Spinal cord (tissue), 9 donors: ENCODE measurements at regions not wholly inside any gene's neighbourhood (a gene's known extent, or its start where the extent isn't known, plus 50 kb on each side); places are given as distances from the start of the nearest gene placed in this dataset.
A peak's percentile ranks its signal among the peaks of the same experiment; 100 is the strongest.
"Not testable (repeated sequence)": the region's sequence is repeated elsewhere in the genome, so short reads cannot be mapped to it uniquely, and the experiment has no call there.

Experiments
- DNase-seq, 6 donors: peaks; one replicate each; pipeline versions ENCODE4 v3.0.0 to v3.0.0-alpha.2; 2013 to 2015; ENCODE audit warnings: low spot score in 6 of 6, low read depth in 4 of 6
- H3K27ac ChIP-seq: one replicate; pipeline ENCODE4 v1.5.1; 2013; ENCODE audit warnings: low read depth, low read length, control low read depth
- H3K27me3 ChIP-seq: one replicate; pipeline ENCODE4 v1.6.1; 2013; ENCODE audit warnings: low read length; ENCODE audit not compliant: control insufficient read depth, insufficient read depth
- H3K36me3 ChIP-seq: one replicate; pipeline ENCODE4 v1.6.1; 2013; ENCODE audit warnings: low read length; ENCODE audit not compliant: control insufficient read depth, insufficient read depth
- H3K4me1 ChIP-seq: one replicate; pipeline ENCODE4 v1.6.1; 2013; ENCODE audit warnings: low read length; ENCODE audit not compliant: control insufficient read depth, insufficient read depth
- H3K4me3 ChIP-seq: one replicate; pipeline ENCODE4 v1.5.1; 2013; ENCODE audit warnings: low read depth, low read length, control low read depth
- H3K9me3 ChIP-seq: one replicate; pipeline ENCODE4 v1.6.1; 2013; ENCODE audit warnings: low read length; ENCODE audit not compliant: control insufficient read depth, insufficient read depth
- WGBS: methylation state at CpG from one replicate; pipeline ENCODE4 v1.1.5; 2013; ENCODE audit warnings: missing lambda C conversion rate; ENCODE audit not compliant: insufficient coverage; 5-methylcytosine and 5-hydroxymethylcytosine counted together
- donor health status: healthy.

DNA sequence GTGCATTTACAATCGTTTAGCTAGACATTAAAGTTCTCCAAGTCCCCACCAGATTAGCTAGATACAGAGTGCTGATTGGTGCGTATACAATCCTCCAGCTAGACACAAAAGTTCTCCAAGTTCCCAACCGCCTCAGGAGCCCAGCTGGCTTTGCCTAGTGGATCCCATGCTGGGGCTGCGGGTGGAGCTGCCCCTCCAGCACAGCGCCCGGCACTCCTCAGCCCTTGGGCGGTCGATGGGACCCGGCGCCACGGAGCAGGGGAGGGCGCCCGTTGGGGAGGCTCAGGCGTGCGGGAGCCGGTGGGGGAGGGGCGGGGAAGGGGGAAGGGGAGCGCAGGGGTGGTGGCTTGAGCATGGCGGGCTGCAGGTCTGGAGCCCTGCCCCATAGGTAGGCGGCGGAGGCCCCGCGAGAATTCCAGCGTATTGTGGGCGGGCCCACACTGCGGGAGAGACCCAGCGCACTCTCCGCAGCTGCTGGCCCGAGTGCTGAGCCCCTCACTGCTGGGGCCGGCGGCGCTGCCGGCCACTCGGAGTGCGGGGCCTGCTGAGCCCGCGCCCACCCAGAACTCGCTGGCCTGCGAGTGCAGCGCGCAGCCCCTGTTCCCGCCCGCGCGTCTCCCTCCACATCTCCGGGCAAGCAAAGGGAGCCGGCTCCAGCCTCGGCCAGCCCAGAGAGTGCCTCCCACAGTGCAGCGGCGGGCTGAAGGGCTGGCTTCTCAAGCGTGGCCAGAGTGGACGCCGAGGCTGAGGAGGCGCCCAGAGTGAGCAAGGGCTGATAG is 907.5 kb downstream of the CDH8 start:
- Histone ChIP-seq H3K27me3 (no peaks in the 10 kb centered on the region), H3K9me3 (no peaks in the 10 kb centered on the region), H3K4me1 (no peaks in the 10 kb centered on the region), H3K36me3 (no peaks in the 10 kb centered on the region), H3K27ac (no peak overlapping the region), H3K4me3 (no peak overlapping the region)
- WGBS: over 99% methylated on average over 40 of the region's 54 CpGs
- DNase-seq: no peak

DNA sequence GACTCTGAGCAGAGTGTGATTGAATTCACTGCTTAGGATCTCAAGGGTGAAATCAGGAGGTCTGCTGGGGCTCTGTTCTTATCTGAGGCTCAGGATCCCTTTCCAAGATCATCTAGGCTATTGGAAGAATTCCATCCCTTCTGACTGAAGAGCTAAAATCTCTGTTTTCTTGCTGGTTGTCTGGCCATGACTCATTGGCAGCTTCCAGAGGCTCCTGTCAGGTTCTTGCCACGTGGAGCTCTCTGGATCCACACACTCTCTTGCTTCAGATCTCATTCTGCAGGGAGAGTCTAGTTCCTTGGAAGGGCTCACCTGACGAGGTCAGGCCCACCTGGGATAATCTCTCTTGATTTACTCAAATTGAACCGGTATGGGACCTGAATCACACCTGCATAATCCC is 930.7 kb downstream of the CDH8 start:
- H3K27ac ChIP-seq: no peak overlapping the region
- no peaks in the 10 kb centered on the region for H3K36me3 ChIP-seq
- no peaks in the 10 kb centered on the region for H3K4me1 ChIP-seq
- no peak for DNase-seq
- no peaks in the 10 kb centered on the region for H3K27me3 ChIP-seq
- H3K4me3 ChIP-seq: no peak overlapping the region
- H3K9me3 ChIP-seq: no peaks in the 10 kb centered on the region
- WGBS: 64% methylated on average over 1 of the region's 3 CpGs

DNA sequence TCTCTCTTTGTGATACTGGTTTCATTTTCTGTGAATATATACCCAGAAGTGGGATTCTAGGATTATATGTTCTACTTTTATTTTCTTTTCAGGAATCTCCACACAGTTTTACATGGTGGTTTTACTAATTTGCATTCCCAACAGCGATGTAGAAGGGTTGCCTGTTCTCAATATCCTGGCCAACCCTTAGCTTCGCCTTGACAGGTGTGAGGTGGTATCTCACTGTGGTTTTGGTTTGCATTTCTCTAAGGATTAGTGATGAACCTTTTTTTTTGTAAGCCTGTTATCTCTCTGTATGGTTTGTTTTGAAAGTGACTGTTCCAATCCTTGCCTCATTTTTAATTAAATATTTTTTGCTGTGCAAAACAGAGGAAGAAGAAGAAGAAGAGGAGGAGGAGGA is 937.7 kb downstream of the CDH8 start:
- no peak overlapping the region for H3K27ac ChIP-seq
- no peaks in the 10 kb centered on the region for H3K9me3 ChIP-seq
- DNase-seq: no peak
- H3K36me3 ChIP-seq: no peaks in the 10 kb centered on the region
- 100% methylated on average over 2 of the region's 2 CpGs for WGBS
- H3K27me3 ChIP-seq: no peaks in the 10 kb centered on the region
- no peaks in the 10 kb centered on the region for H3K4me1 ChIP-seq
- H3K4me3 ChIP-seq: no peak overlapping the region

DNA sequence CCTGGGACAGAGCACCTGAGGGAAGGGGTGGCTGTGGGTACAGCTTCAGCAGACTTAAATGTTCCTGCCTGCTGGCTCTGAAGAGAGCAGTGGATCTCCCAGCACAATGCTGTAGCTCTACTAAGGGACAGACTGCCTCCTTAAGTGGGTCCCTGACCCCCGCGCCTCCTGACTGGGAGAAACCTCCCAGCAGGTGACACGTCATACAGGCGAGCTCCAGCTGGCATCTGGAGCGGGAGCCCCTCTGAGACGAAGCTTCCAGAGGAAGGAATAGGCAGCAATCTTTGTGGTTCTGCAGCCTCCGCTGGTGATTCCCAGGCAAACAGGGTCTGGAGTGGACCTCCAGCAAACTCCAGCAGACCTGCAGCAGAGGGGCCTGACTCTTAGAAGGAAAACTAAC is 944.9 kb downstream of the CDH8 start:
- not testable (repeated sequence) for DNase-seq, H3K27me3 ChIP-seq, H3K4me1 ChIP-seq, H3K36me3 ChIP-seq, H3K9me3 ChIP-seq, H3K27ac ChIP-seq, H3K4me3 ChIP-seq
- WGBS: 94% methylated on average over 6 of the region's 7 CpGs

DNA sequence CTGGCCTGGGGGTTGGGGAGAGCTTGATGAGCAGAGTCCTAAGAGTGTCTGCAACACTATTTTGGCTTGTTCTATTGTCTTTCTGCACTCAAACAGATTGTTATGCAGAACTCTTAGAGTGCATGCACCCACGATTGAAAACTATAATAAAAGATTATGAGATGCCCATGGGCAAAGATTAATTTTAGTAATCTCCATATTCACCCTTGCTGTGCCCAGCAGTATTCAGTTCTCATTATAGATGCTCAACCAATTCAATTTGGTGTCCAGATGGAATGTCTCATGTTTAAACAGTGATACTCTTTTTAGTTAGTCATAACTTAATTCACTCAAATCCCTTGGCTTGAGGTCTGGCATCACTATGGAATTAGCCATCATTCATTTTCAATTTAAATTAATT is 952.5 kb downstream of the CDH8 start:
- Histone ChIP-seq H3K9me3 (no peaks in the 10 kb centered on the region), H3K4me3 (no peak overlapping the region), H3K27ac (no peak overlapping the region), H3K27me3 (no peaks in the 10 kb centered on the region), H3K36me3 (no peaks in the 10 kb centered on the region), H3K4me1 (no peaks in the 10 kb centered on the region)
- DNase-seq: no peak
- WGBS: no CpG with 5 or more reads among the region's 1 CpG

DNA sequence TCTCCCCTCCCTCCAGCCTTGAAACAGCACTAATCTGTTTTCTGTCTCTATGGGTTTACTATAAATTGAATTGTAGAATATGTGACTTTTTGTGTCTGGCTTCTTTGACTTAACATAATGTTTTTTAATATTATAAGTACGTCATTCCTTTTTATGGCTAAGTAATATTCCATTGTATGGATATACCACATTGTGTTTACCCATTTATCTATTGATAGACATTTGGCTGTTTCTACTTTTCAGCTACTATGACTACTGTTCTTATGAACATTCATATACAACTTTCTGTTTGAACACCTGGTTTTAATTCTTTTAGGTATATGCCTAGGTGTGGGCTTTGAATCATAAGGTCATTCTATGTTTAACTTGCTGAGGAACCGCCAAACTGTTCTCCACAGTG is 961.9 kb downstream of the CDH8 start:
- WGBS: no CpG with 5 or more reads among the region's 2 CpGs
- Histone ChIP-seq H3K4me3 (no peak overlapping the region), H3K36me3 (no peaks in the 10 kb centered on the region), H3K9me3 (peaks cover 3% of the 10 kb centered on the region), H3K4me1 (no peaks in the 10 kb centered on the region), H3K27ac (no peak overlapping the region), H3K27me3 (no peaks in the 10 kb centered on the region)
- DNase-seq: no peak

DNA sequence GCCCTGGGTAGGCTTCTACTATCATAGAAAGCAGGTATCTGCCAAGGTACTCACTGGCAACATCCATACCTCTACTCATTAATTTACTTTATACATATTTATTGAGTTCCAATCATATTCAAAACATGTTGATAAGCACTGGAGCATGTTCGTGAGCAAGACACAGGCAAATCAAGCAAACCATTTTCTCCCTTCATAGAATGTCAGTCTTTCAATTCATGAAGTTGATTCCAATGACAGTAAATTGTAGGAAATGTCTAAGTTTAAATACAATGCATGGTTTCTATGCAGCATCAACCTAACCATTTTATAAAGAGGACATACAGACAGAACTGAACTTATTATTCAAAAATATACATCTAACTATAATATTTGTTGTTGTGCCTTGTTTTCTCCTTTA is 978.6 kb downstream of the CDH8 start:
- no peaks in the 10 kb centered on the region for H3K9me3 ChIP-seq
- DNase-seq: no peak
- no peaks in the 10 kb centered on the region for H3K27me3 ChIP-seq
- no peak overlapping the region for H3K27ac ChIP-seq
- H3K4me1 ChIP-seq: no peaks in the 10 kb centered on the region
- H3K36me3 ChIP-seq: no peaks in the 10 kb centered on the region
- H3K4me3 ChIP-seq: no peak overlapping the region
- no CpG with 5 or more reads among the region's 1 CpG for WGBS

DNA sequence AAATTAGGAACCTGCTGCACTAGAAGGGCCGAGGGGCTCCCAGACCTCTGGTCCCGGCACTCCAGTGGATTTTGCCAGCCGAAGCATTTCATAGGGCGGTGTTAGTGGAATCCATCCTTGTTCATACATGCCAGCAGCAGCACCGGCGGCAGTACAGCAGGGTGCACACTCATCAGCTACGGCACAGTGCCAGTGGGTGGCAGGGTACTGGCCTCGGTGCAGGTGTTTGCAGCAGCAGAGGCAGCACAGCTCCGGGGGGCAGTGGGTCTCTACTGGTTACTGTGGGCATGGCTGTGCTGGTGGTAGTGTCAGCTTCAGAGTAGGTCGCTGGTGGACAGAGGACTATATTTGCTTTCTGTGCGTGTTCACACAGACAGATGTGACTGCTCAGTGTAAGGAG is 985.7 kb downstream of the CDH8 start:
- Histone ChIP-seq H3K9me3 (no peaks in the 10 kb centered on the region), H3K4me3 (no peak overlapping the region), H3K36me3 (no peaks in the 10 kb centered on the region), H3K27me3 (no peaks in the 10 kb centered on the region), H3K4me1 (no peaks in the 10 kb centered on the region), H3K27ac (no peak overlapping the region)
- 77% methylated on average over 11 of the region's 11 CpGs for WGBS
- DNase-seq: no peak

DNA sequence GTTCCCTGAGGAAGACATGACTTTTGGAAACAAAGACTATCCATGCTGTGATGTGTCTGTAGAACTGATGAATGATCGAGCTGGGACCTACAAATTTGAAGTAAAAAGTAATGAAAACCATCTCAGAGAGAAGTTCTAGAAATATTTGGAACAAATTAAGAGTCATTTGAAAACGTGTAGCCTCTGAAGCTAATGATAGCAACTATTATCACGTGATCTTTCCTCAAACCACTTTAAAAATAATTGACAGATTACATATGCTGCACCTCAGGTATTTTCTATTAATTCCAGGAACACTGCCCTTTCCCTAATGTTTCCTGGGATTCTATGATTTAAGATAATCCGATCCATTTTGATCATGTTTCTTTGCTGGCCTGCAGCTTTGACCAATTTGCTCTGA is 990.3 kb downstream of the CDH8 start:
- Histone ChIP-seq H3K36me3 (no peaks in the 10 kb centered on the region), H3K27me3 (no peaks in the 10 kb centered on the region), H3K4me1 (no peaks in the 10 kb centered on the region), H3K9me3 (no peaks in the 10 kb centered on the region), H3K27ac (no peak overlapping the region), H3K4me3 (no peak overlapping the region)
- WGBS: 73% methylated on average over 2 of the region's 4 CpGs
- DNase-seq: no peak

DNA sequence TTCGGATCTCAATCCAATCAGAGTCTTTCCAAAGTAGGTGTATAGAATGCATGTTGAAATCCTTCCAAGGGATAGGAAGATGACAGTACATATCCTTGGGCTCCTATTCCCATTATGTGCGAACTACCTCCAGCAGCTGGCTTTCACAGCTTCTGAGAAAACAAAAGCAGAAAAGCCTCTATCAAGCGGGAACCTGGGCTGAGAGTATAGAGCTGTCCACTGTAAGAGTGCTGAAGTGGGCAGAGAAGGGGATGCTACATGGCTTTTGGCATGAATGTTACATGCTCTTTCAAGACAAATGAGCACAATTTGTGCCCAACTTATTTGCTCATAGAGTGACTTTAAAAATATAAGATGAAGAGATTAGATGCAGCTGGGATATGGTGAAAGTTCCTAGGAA is 993.5 kb downstream of the CDH8 start:
- Histone ChIP-seq H3K4me1 (no peaks in the 10 kb centered on the region), H3K4me3 (no peak overlapping the region), H3K36me3 (no peaks in the 10 kb centered on the region), H3K9me3 (no peaks in the 10 kb centered on the region), H3K27me3 (no peaks in the 10 kb centered on the region), H3K27ac (no peak overlapping the region)
- WGBS: 20% methylated on average over 1 of the region's 3 CpGs
- peak in 4 of 6 donors; percentile 1 to 43 (median 14) for DNase-seq
